ENCODE measurements at regions not wholly inside any gene's neighbourhood (a gene's known extent, or its start where the extent isn't known, plus 50 kb on each side); places are given as distances from the start of the nearest gene placed in this dataset.

GRCh38 chr6:120303527-120303926 is 954.0 kb upstream of the MAN1A1 start:
- DNase-seq (ENCODE audit: low read depth, low spot score) (no peak), ATAC-seq (no peak)
- ChIA-PET POLR2A (no interaction called here), CTCF (no interaction called here)
- Histone ChIP-seq H3K4me1 (ENCODE audit: control insufficient read depth, insufficient read depth, low read length) (no peaks in the 10 kb centered on the region), H3K36me3 (ENCODE audit: control insufficient read depth, insufficient read depth, low read length) (no peaks in the 10 kb centered on the region; the same call in 1 of the 2 replicates), H3K9me3 (ENCODE audit: control insufficient read depth, insufficient read depth, low read depth, low read length) (no peaks in the 10 kb centered on the region), H3K27me3 (ENCODE audit: control insufficient read depth, insufficient read depth, low read length) (no peaks in the 10 kb centered on the region), H3K4me3 (ENCODE audit: low read depth in 2 of 2, low read length in 2 of 2) (no peak overlapping the region), H3K27ac (ENCODE audit: low read length) (no peak overlapping the region)
- in situ Hi-C loops (cut with HindIII; ENCODE audit: low pct_unique_long_range_greater_than_20kb, low sequenced_read_pairs) (no loop called here), intact Hi-C loops (cut with micrococcal nuclease; ENCODE audit: unreplicated experiment) (no loop called here)
- no TSS peak for BruUV-seq (replicated peaks)
- TF ChIP-seq, protein P1, sequence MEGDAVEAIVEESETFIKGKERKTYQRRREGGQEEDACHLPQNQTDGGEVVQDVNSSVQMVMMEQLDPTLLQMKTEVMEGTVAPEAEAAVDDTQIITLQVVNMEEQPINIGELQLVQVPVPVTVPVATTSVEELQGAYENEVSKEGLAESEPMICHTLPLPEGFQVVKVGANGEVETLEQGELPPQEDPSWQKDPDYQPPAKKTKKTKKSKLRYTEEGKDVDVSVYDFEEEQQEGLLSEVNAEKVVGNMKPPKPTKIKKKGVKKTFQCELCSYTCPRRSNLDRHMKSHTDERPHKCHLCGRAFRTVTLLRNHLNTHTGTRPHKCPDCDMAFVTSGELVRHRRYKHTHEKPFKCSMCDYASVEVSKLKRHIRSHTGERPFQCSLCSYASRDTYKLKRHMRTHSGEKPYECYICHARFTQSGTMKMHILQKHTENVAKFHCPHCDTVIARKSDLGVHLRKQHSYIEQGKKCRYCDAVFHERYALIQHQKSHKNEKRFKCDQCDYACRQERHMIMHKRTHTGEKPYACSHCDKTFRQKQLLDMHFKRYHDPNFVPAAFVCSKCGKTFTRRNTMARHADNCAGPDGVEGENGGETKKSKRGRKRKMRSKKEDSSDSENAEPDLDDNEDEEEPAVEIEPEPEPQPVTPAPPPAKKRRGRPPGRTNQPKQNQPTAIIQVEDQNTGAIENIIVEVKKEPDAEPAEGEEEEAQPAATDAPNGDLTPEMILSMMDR (IDR thresholded peaks at IDR 0.05) = no peak

GRCh38 chr6:120302041-120302440 is 952.5 kb upstream of the MAN1A1 start:
- BruUV-seq (replicated peaks) = no TSS peak
- ATAC-seq (no peak), DNase-seq (ENCODE audit: low read depth, low spot score) (no peak)
- no peak overlapping the region for H3K4me3 ChIP-seq (ENCODE audit: low read depth in 2 of 2, low read length in 2 of 2)
- in situ Hi-C loops (cut with HindIII; ENCODE audit: low pct_unique_long_range_greater_than_20kb, low sequenced_read_pairs) (no loop called here), intact Hi-C loops (cut with micrococcal nuclease; ENCODE audit: unreplicated experiment) (no loop called here)
- ChIA-PET CTCF (no interaction called here), POLR2A (interaction anchor here (0.6 kb wide), 1 partner anchor 98 kb away, joined by 4 read pairs; no protein-coding TSS in a partner anchor)
- H3K27me3 ChIP-seq (ENCODE audit: control insufficient read depth, insufficient read depth, low read length) = no peaks in the 10 kb centered on the region
- no peaks in the 10 kb centered on the region for H3K4me1 ChIP-seq (ENCODE audit: control insufficient read depth, insufficient read depth, low read length)
- H3K9me3 ChIP-seq (ENCODE audit: control insufficient read depth, insufficient read depth, low read depth, low read length) = no peaks in the 10 kb centered on the region
- H3K27ac ChIP-seq (ENCODE audit: low read length) = no peak overlapping the region
- no peaks in the 10 kb centered on the region; the same call in 1 of the 2 replicates for H3K36me3 ChIP-seq (ENCODE audit: control insufficient read depth, insufficient read depth, low read length)
- no peak for TF ChIP-seq SIN3A (IDR thresholded peaks at IDR 0.05; ENCODE audit: borderline replicate concordance, insufficient read depth, low read depth, low read length)
- TF ChIP-seq, protein P2, sequence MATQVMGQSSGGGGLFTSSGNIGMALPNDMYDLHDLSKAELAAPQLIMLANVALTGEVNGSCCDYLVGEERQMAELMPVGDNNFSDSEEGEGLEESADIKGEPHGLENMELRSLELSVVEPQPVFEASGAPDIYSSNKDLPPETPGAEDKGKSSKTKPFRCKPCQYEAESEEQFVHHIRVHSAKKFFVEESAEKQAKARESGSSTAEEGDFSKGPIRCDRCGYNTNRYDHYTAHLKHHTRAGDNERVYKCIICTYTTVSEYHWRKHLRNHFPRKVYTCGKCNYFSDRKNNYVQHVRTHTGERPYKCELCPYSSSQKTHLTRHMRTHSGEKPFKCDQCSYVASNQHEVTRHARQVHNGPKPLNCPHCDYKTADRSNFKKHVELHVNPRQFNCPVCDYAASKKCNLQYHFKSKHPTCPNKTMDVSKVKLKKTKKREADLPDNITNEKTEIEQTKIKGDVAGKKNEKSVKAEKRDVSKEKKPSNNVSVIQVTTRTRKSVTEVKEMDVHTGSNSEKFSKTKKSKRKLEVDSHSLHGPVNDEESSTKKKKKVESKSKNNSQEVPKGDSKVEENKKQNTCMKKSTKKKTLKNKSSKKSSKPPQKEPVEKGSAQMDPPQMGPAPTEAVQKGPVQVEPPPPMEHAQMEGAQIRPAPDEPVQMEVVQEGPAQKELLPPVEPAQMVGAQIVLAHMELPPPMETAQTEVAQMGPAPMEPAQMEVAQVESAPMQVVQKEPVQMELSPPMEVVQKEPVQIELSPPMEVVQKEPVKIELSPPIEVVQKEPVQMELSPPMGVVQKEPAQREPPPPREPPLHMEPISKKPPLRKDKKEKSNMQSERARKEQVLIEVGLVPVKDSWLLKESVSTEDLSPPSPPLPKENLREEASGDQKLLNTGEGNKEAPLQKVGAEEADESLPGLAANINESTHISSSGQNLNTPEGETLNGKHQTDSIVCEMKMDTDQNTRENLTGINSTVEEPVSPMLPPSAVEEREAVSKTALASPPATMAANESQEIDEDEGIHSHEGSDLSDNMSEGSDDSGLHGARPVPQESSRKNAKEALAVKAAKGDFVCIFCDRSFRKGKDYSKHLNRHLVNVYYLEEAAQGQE (IDR thresholded peaks at IDR 0.05; ENCODE audit: insufficient read depth in 1 of 2, low read depth in 2 of 2, low read length in 1 of 2) = no peak
- no peak for TF ChIP-seq TCF7L2 (IDR thresholded peaks at IDR 0.05; ENCODE audit: low read depth, low read length)
- TF ChIP-seq, protein P1 (IDR thresholded peaks at IDR 0.05) = no peak
- TF ChIP-seq POLR2AphosphoS5 (IDR thresholded peaks at IDR 0.05; ENCODE audit: low read depth, low read length) = no peak
